ENCODE measurements at regions not wholly inside any gene's neighbourhood (a gene's known extent, or its start where the extent isn't known, plus 50 kb on each side); places are given as distances from the start of the nearest gene placed in this dataset.

GRCh38 chr3:101061312-101061711 lies 68.1 kb upstream of the ABI3BP start:
- TF ChIP-seq POU2F2 (IDR thresholded peaks at IDR 0.05; ENCODE audit: low read depth, low read length): no peak
- no peak for TF ChIP-seq TAF1 (IDR thresholded peaks at IDR 0.05; ENCODE audit: low read depth, low read length)
- TF ChIP-seq POLR2A (IDR thresholded peaks at IDR 0.05; ENCODE audit: low read depth, low read length): no peak
- no peak for TF ChIP-seq PAX5 (IDR thresholded peaks at IDR 0.05; ENCODE audit: insufficient read depth, low read length, severe bottlenecking)
- no peak for TF ChIP-seq SPI1 (IDR thresholded peaks at IDR 0.05; ENCODE audit: low read depth, low read length)
- no peak for TF ChIP-seq POLR2AphosphoS5 (IDR thresholded peaks at IDR 0.05; ENCODE audit: low read depth, low read length)
- DNase-seq (ENCODE audit: insufficient read length, low spot score) (no peak), FAIRE-seq (no peak)

GRCh38 chr3:101050866-101051265 lies 57.6 kb upstream of the ABI3BP start:
- DNase-seq (ENCODE audit: insufficient read length, low spot score) (no peak), FAIRE-seq (no peak)
- no peak for TF ChIP-seq POLR2A (IDR thresholded peaks at IDR 0.05; ENCODE audit: low read depth, low read length)
- no peak for TF ChIP-seq PAX5 (IDR thresholded peaks at IDR 0.05; ENCODE audit: insufficient read depth, low read length, severe bottlenecking)
- TF ChIP-seq SPI1 (IDR thresholded peaks at IDR 0.05; ENCODE audit: low read depth, low read length): no peak
- no peak for TF ChIP-seq TAF1 (IDR thresholded peaks at IDR 0.05; ENCODE audit: low read depth, low read length)
- TF ChIP-seq POLR2AphosphoS5 (IDR thresholded peaks at IDR 0.05; ENCODE audit: low read depth, low read length): no peak
- no peak for TF ChIP-seq POU2F2 (IDR thresholded peaks at IDR 0.05; ENCODE audit: low read depth, low read length)

- no peak for TF ChIP-seq PAX5 (IDR thresholded peaks at IDR 0.05; ENCODE audit: insufficient read depth, low read length, severe bottlenecking)
- TF ChIP-seq POLR2A (IDR thresholded peaks at IDR 0.05; ENCODE audit: low read depth, low read length): no peak
- no peak for DNase-seq (ENCODE audit: insufficient read length, low spot score)
- no peak for FAIRE-seq
These were observed 56.8 kb upstream of the ABI3BP start for GRCh38 chr3:101050046-101050445.

GRCh38 chr3:101049532-101049931 lies 56.3 kb upstream of the ABI3BP start:
- no peak for TF ChIP-seq TAF1 (IDR thresholded peaks at IDR 0.05; ENCODE audit: low read depth, low read length)
- no peak for TF ChIP-seq PAX5 (IDR thresholded peaks at IDR 0.05; ENCODE audit: insufficient read depth, low read length, severe bottlenecking)
- no peak for TF ChIP-seq SPI1 (IDR thresholded peaks at IDR 0.05; ENCODE audit: low read depth, low read length)
- no peak for TF ChIP-seq POLR2A (IDR thresholded peaks at IDR 0.05; ENCODE audit: low read depth, low read length)
- TF ChIP-seq POU2F2 (IDR thresholded peaks at IDR 0.05; ENCODE audit: low read depth, low read length): no peak
- no peak for TF ChIP-seq POLR2AphosphoS5 (IDR thresholded peaks at IDR 0.05; ENCODE audit: low read depth, low read length)
- FAIRE-seq: no peak
- no peak for DNase-seq (ENCODE audit: insufficient read length, low spot score)

- DNase-seq (ENCODE audit: insufficient read length, low spot score): no peak
- TF ChIP-seq SPI1 (IDR thresholded peaks at IDR 0.05; ENCODE audit: low read depth, low read length) (no peak), TAF1 (IDR thresholded peaks at IDR 0.05; ENCODE audit: low read depth, low read length) (no peak), PAX5 (IDR thresholded peaks at IDR 0.05; ENCODE audit: insufficient read depth, low read length, severe bottlenecking) (no peak), POU2F2 (IDR thresholded peaks at IDR 0.05; ENCODE audit: low read depth, low read length) (no peak), POLR2A (IDR thresholded peaks at IDR 0.05; ENCODE audit: low read depth, low read length) (no peak), POLR2AphosphoS5 (IDR thresholded peaks at IDR 0.05; ENCODE audit: low read depth, low read length) (no peak)
- FAIRE-seq: no peak
These were observed 50.5 kb upstream of the ABI3BP start for GRCh38 chr3:101043687-101044078.

GRCh38 chr3:101042996-101043686 lies 49.9 kb upstream of the ABI3BP start:
- FAIRE-seq (no peak), DNase-seq (ENCODE audit: insufficient read length, low spot score) (no peak)
- TF ChIP-seq PAX5 (IDR thresholded peaks at IDR 0.05; ENCODE audit: insufficient read depth, low read length, severe bottlenecking) (no peak), TAF1 (IDR thresholded peaks at IDR 0.05; ENCODE audit: low read depth, low read length) (no peak), SPI1 (IDR thresholded peaks at IDR 0.05; ENCODE audit: low read depth, low read length) (no peak), POLR2A (IDR thresholded peaks at IDR 0.05; ENCODE audit: low read depth, low read length) (no peak), POU2F2 (IDR thresholded peaks at IDR 0.05; ENCODE audit: low read depth, low read length) (no peak), POLR2AphosphoS5 (IDR thresholded peaks at IDR 0.05; ENCODE audit: low read depth, low read length) (no peak)

Data from GM12891 (cell line).